Neural cell (in vitro differentiated cells): ENCODE measurements at regions not wholly inside any gene's neighbourhood (a gene's known extent, or its start where the extent isn't known, plus 50 kb on each side); places are given as distances from the start of the nearest gene placed in this dataset.
"Not testable (repeated sequence)": the region's sequence is repeated elsewhere in the genome, so short reads cannot be mapped to it uniquely, and the experiment has no call there.

Experiments used
- H2AFZ ChIP-seq: fragments of 200-600, 300-800 bp; sonication (generic), shearing (Covaris generic); 2 replicates; pipeline ENCODE4 v1.6.0; 2014; ENCODE audit warnings: low read depth, mild to moderate bottlenecking, antibody characterized with exemption, low read length, moderate library complexity
- H3F3A ChIP-seq: fragments of 200-600 bp; shearing (Covaris generic); 2 replicates; pipeline ENCODE4 v1.6.1; 2016; ENCODE audit warnings: mild to moderate bottlenecking, moderate library complexity, mixed read lengths, antibody characterized with exemption, low read length; ENCODE audit not compliant: insufficient read depth, poor library complexity, severe bottlenecking
- H3K27ac ChIP-seq: fragments of 200-600, 300-800 bp; sonication (generic), shearing (Covaris generic); 2 replicates; pipeline ENCODE4 v1.5.1; 2014; ENCODE audit warnings: mild to moderate bottlenecking, low read length, moderate library complexity
- H3K27me3 ChIP-seq: fragments of 300-800, 200-600 bp; sonication (generic), shearing (Covaris generic); 2 replicates; pipeline ENCODE4 v1.6.0; 2014; ENCODE audit warnings: mild to moderate bottlenecking, low read depth, low read length, moderate library complexity; ENCODE audit not compliant: insufficient read depth
- H3K36me3 ChIP-seq: fragments of 300-800, 200-600 bp; sonication (generic), shearing (Covaris generic); 2 replicates; pipeline ENCODE4 v1.5.1; 2014; ENCODE audit warnings: mild to moderate bottlenecking, antibody characterized with exemption, low read length, moderate library complexity; ENCODE audit not compliant: insufficient read depth
- H3K4me2 ChIP-seq: fragments of 300-800, 200-600 bp; sonication (generic), shearing (Covaris generic); 2 replicates; pipeline ENCODE4 v1.6.0; 2014; ENCODE audit warnings: mild to moderate bottlenecking, low read length
- H3K4me3 ChIP-seq: fragments of 300-800, 200-600 bp; sonication (generic), shearing (Covaris generic); 2 replicates; pipeline ENCODE4 v1.5.1; 2014; ENCODE audit warnings: mild to moderate bottlenecking, low read length, moderate library complexity
- H3K79me2 ChIP-seq: fragments of 200-600 bp; shearing (Covaris generic); replicated peaks from 2 replicates; pipeline ENCODE4 v1.6.0; 2014; ENCODE audit warnings: mild to moderate bottlenecking, low read length, moderate library complexity; ENCODE audit not compliant: insufficient read depth
- H3K9ac ChIP-seq: fragments of 300-800, 200-600 bp; sonication (generic), shearing (Covaris generic); 2 replicates; pipeline ENCODE4 v1.6.1; 2016; ENCODE audit warnings: mild to moderate bottlenecking, low read length, mixed read lengths
- H3K9me2 ChIP-seq: fragments of 200-600 bp; shearing (Covaris generic); 2 replicates; pipeline ENCODE4 v1.6.1; 2016; ENCODE audit warnings: mild to moderate bottlenecking, low read length, mixed read lengths; ENCODE audit not compliant: insufficient read depth
- H3K9me3 ChIP-seq: fragments of 200-600, 300-800 bp; sonication (generic), shearing (Covaris generic); 2 replicates; pipeline ENCODE4 v1.6.1; 2016; ENCODE audit warnings: mild to moderate bottlenecking, mixed run types, low read length, moderate library complexity, mixed read lengths
- H4K20me1 ChIP-seq: fragments of 200-600 bp; shearing (Covaris generic); 2 replicates; pipeline ENCODE4 v1.6.1; 2016; ENCODE audit warnings: mild to moderate bottlenecking, mixed run types; ENCODE audit not compliant: insufficient read depth
- EP300 ChIP-seq: fragments of 450-650 bp; conservative IDR thresholded peaks from 2 replicates; pipeline ENCODE4 v1.6.1; 2014; ENCODE audit warnings: antibody characterized with exemption, mild to moderate bottlenecking, moderate library complexity; ENCODE audit not compliant: poor library complexity, severe bottlenecking
- EZH2 ChIP-seq: fragments of 200-600, 300-800 bp; shearing (Covaris generic), sonication (generic); IDR thresholded peaks from 2 replicates; pipeline ENCODE4 v1.6.1; 2014; ENCODE audit warnings: antibody characterized with exemption, low read length, borderline replicate concordance, mild to moderate bottlenecking; ENCODE audit not compliant: insufficient read depth, poor library complexity, severe bottlenecking
- MXI1 ChIP-seq: fragments of 450-650 bp; conservative IDR thresholded peaks from 2 replicates; pipeline ENCODE4 v1.6.1; 2014; ENCODE audit warnings: antibody characterized with exemption, mild to moderate bottlenecking; ENCODE audit not compliant: poor library complexity, severe bottlenecking
- POLR2AphosphoS5 ChIP-seq: IDR thresholded peaks from 2 replicates; pipeline ENCODE4 v1.6.1; 2012
- RAD21 ChIP-seq: fragments of 450-650 bp; conservative IDR thresholded peaks from 2 replicates; pipeline ENCODE4 v1.6.1; 2014; ENCODE audit warnings: antibody characterized with exemption, mild to moderate bottlenecking, moderate library complexity
- REST ChIP-seq: IDR thresholded peaks from 2 replicates; pipeline ENCODE4 v1.6.1; 2012; ENCODE audit warnings: borderline replicate concordance
- SMC3 ChIP-seq: fragments of 450-650 bp; conservative IDR thresholded peaks from 2 replicates; pipeline ENCODE4 v1.6.1; 2014; ENCODE audit warnings: antibody characterized with exemption, mild to moderate bottlenecking, moderate library complexity; ENCODE audit not compliant: poor library complexity
- TAF1 ChIP-seq: IDR thresholded peaks from 2 replicates; pipeline ENCODE4 v1.6.1; 2012; ENCODE audit warnings: low read depth
- TF ChIP-seq, protein P1 (sequence below): fragments of 450-650 bp; IDR thresholded peaks from 2 replicates; pipeline ENCODE4 v1.5.1; 2014; ENCODE audit warnings: antibody characterized with exemption, mild to moderate bottlenecking, moderate library complexity; ENCODE audit not compliant: poor library complexity, severe bottlenecking

DNA sequence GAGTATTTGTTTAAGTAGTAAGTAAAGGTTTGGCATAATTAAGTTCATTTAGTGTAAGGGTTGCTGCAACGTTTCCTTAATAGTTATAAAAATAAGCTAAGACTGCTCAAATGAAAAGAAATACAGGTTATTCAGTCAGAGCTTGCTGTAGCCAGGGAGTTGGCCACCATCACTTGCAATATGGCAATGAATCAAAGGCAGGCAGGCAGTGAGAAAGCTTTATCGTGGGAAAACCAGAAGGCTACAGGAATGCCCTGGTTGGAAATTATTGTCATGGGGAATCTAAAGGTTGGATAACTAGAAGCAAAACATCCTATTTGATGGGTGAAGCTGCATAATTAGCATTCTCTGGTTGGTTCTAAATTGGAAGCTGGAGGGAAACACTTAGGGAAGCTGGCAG is 1286.4 kb upstream of the CDH18 start:
- H4K20me1 ChIP-seq, H3K27me3 ChIP-seq, H3K4me2 ChIP-seq, H3K9ac ChIP-seq, H3K9me3 ChIP-seq, H2AFZ ChIP-seq, H3K4me3 ChIP-seq, H3K9me2 ChIP-seq, H3K79me2 ChIP-seq, H3K36me3 ChIP-seq, H3F3A ChIP-seq, H3K27ac ChIP-seq: not testable (repeated sequence)

GRCh38 chr5:21263361-21263760 is 1275.4 kb upstream of the CDH18 start:
- Histone ChIP-seq H3F3A (no peaks in the 10 kb centered on the region), H3K36me3 (no peaks in the 10 kb centered on the region), H3K9me3 (no peaks in the 10 kb centered on the region), H3K4me3 (no peak overlapping the region), H4K20me1 (no peaks in the 10 kb centered on the region), H3K27me3 (no peaks in the 10 kb centered on the region), H3K4me2 (no peak overlapping the region), H2AFZ (no peak overlapping the region), H3K9me2 (no peaks in the 10 kb centered on the region), H3K9ac (no peak overlapping the region), H3K79me2 (no peaks in the 10 kb centered on the region), H3K27ac (no peak overlapping the region)
- no peak for TF ChIP-seq REST
- no peak for TF ChIP-seq POLR2AphosphoS5
- TF ChIP-seq EP300 = no peak
- no peak for TF ChIP-seq RAD21
- no peak for TF ChIP-seq TAF1
- TF ChIP-seq, protein P1, sequence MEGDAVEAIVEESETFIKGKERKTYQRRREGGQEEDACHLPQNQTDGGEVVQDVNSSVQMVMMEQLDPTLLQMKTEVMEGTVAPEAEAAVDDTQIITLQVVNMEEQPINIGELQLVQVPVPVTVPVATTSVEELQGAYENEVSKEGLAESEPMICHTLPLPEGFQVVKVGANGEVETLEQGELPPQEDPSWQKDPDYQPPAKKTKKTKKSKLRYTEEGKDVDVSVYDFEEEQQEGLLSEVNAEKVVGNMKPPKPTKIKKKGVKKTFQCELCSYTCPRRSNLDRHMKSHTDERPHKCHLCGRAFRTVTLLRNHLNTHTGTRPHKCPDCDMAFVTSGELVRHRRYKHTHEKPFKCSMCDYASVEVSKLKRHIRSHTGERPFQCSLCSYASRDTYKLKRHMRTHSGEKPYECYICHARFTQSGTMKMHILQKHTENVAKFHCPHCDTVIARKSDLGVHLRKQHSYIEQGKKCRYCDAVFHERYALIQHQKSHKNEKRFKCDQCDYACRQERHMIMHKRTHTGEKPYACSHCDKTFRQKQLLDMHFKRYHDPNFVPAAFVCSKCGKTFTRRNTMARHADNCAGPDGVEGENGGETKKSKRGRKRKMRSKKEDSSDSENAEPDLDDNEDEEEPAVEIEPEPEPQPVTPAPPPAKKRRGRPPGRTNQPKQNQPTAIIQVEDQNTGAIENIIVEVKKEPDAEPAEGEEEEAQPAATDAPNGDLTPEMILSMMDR = no peak
- no peak for TF ChIP-seq SMC3
- TF ChIP-seq MXI1 = no peak
- no peak for TF ChIP-seq EZH2

DNA sequence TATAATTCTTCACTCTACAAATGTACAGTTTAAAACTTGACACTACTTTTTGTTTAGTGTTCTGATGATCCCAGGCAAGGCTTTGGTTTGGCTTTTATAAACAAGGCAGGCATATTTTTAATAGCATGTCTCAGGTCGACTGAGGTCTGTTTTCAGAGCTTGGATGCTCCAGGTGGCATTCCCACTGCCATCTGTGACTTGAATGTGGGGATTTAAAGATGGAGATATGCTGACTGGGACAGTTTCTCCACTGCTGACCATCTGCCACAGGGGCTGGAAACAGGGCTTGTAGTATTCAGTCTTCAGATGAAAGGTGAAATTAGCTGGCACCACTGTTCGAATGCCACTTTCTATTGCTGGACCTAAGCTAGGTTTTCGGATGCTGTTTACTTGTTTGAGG is 1266.2 kb upstream of the CDH18 start:
- TF ChIP-seq, protein P1 = no peak
- TF ChIP-seq MXI1 (no peak), POLR2AphosphoS5 (no peak), EP300 (no peak), REST (no peak), RAD21 (no peak), EZH2 (no peak)
- no peak overlapping the region for H2AFZ ChIP-seq
- H4K20me1 ChIP-seq = no peaks in the 10 kb centered on the region
- H3F3A ChIP-seq = no peaks in the 10 kb centered on the region
- H3K4me2 ChIP-seq = no peak overlapping the region
- no peaks in the 10 kb centered on the region for H3K36me3 ChIP-seq
- H3K27ac ChIP-seq = no peak overlapping the region
- no peaks in the 10 kb centered on the region for H3K79me2 ChIP-seq
- no peak overlapping the region for H3K4me3 ChIP-seq
- H3K9me2 ChIP-seq = no peaks in the 10 kb centered on the region
- no peaks in the 10 kb centered on the region for H3K9me3 ChIP-seq
- no peak overlapping the region for H3K9ac ChIP-seq
- H3K27me3 ChIP-seq = no peaks in the 10 kb centered on the region
